HG02763 (cell line): ENCODE measurements at regions not wholly inside any gene's neighbourhood (a gene's known extent, or its start where the extent isn't known, plus 50 kb on each side); places are given as distances from the start of the nearest gene placed in this dataset.
"Not testable (repeated sequence)": the region's sequence is repeated elsewhere in the genome, so short reads cannot be mapped to it uniquely, and the experiment has no call there.

Experiments
- ATAC-seq: cut with Tn5 transposase; IDR thresholded peaks from one replicate; pipeline ENCODE4 v1.9.1; 2021; ENCODE audit warnings: mild to moderate bottlenecking, moderate library complexity; ENCODE audit not compliant: unreplicated experiment

GRCh38 chr1:69070660-69071373 is 496.9 kb upstream of the LRRC7 start:
- no peak for ATAC-seq

- ATAC-seq: no peak
These were observed 494.5 kb upstream of the LRRC7 start for GRCh38 chr1:69073176-69073575.

- ATAC-seq: no peak
These were observed 491.1 kb upstream of the LRRC7 start for GRCh38 chr1:69076631-69077030.

GRCh38 chr1:69077198-69077597 is 490.5 kb upstream of the LRRC7 start:
- ATAC-seq: no peak

GRCh38 chr1:69077633-69078032 is 490.1 kb upstream of the LRRC7 start:
- no peak for ATAC-seq

GRCh38 chr1:69081668-69082067 is 486.1 kb upstream of the LRRC7 start:
- no peak for ATAC-seq

GRCh38 chr1:69082312-69082711 is 485.4 kb upstream of the LRRC7 start:
- ATAC-seq: no peak

- no peak for ATAC-seq
These were observed 481.6 kb upstream of the LRRC7 start for GRCh38 chr1:69086148-69086547.

GRCh38 chr1:69088571-69088970 is 479.2 kb upstream of the LRRC7 start:
- ATAC-seq: no peak

GRCh38 chr1:69090170-69090569 is 477.6 kb upstream of the LRRC7 start:
- no peak for ATAC-seq

- ATAC-seq: no peak
These were observed 477.0 kb upstream of the LRRC7 start for GRCh38 chr1:69090752-69091151.

GRCh38 chr1:69102058-69102457 is 465.7 kb upstream of the LRRC7 start:
- not testable (repeated sequence) for ATAC-seq

GRCh38 chr1:69103213-69103612 is 464.5 kb upstream of the LRRC7 start:
- ATAC-seq: no peak

GRCh38 chr1:69103705-69104385 is 463.9 kb upstream of the LRRC7 start:
- ATAC-seq: no peak

GRCh38 chr1:69104894-69105293 is 462.8 kb upstream of the LRRC7 start:
- ATAC-seq: no peak

- ATAC-seq: no peak
These were observed 458.4 kb upstream of the LRRC7 start for GRCh38 chr1:69109277-69109676.

GRCh38 chr1:69110851-69111250 is 456.9 kb upstream of the LRRC7 start:
- no peak for ATAC-seq

GRCh38 chr1:69120126-69120741 is 447.5 kb upstream of the LRRC7 start:
- not testable (repeated sequence) for ATAC-seq

- ATAC-seq: no peak
These were observed 446.9 kb upstream of the LRRC7 start for GRCh38 chr1:69120817-69121216.

- no peak for ATAC-seq
These were observed 446.0 kb upstream of the LRRC7 start for GRCh38 chr1:69121723-69122122.

GRCh38 chr1:69122373-69122772 is 445.3 kb upstream of the LRRC7 start:
- no peak for ATAC-seq

GRCh38 chr1:69123486-69123885 is 444.2 kb upstream of the LRRC7 start:
- no peak for ATAC-seq
